Stimulated activated CD8-positive, alpha-beta memory T cell treated with anti-CD3 and anti-CD28 coated beads, Interleukin-12 subunit alpha, Interleukin-12 subunit beta, amount 100 ng/mL, for 1 hour (primary cell): ENCODE measurements at regions not wholly inside any gene's neighbourhood (a gene's known extent, or its start where the extent isn't known, plus 50 kb on each side); places are given as distances from the start of the nearest gene placed in this dataset.

ENCODE experiments used
- DNase-seq: peaks from one replicate; pipeline ENCODE4 v3.0.0-alpha.2; 2020; ENCODE audit warnings: low read depth

DNA sequence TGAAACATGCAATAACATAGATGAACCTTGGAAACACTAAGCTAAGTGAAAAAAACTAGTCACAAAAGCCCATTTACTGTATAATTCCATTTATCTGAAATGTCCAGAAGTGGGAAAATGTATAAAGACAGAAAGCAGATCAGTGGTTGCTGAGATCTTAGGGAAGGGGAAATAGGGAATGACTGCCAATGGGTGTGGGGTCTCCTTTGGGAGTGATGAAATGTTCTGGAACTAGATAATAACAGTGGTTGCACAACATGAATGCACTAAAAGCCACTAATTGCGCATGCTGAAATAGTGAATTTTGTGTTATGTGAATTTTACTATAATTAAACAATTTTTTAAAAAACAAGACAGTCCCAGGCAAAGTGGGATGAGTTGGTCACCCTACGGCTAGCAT is 472.8 kb downstream of the CCDC171 start:
- no peak for DNase-seq

DNA sequence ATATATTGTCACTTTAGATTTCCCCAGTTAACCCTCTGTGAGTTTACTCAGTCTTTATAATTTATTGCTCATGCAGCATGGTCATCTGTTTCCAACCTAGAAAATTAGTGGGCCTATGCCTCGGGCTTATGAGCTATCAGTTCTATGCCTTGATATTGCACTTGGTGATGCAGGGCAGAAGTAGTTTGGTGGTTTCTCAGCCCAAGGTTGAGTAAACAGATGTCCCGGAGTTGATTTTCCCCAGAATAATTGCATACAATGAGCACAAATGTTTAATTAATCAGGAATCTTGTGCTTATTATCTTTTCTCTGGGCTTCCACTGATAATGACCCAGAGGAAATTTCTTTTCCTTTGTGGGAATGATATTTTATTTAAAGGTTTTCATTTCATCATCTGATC is 474.0 kb downstream of the CCDC171 start:
- no peak for DNase-seq

DNA sequence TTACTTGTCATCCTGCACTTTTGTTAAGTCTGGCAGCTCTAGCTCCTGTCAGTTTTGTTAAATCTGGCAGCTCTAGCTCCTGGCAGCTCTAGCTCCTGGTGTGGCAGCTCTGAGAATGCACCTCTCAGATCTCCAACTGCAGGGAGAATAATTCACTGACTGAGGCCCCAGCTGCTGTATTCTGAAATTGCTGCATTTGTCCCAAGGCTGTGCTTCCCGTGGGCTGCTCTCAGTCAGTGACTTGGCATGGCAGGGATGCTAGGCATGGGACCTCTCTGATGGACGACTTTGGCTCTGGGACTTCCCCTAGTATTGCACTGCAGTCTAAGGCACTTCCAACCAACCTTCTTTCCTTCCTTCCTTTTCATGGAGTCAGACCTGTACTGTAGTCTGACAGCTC is 475.7 kb downstream of the CCDC171 start:
- DNase-seq = no peak

DNA sequence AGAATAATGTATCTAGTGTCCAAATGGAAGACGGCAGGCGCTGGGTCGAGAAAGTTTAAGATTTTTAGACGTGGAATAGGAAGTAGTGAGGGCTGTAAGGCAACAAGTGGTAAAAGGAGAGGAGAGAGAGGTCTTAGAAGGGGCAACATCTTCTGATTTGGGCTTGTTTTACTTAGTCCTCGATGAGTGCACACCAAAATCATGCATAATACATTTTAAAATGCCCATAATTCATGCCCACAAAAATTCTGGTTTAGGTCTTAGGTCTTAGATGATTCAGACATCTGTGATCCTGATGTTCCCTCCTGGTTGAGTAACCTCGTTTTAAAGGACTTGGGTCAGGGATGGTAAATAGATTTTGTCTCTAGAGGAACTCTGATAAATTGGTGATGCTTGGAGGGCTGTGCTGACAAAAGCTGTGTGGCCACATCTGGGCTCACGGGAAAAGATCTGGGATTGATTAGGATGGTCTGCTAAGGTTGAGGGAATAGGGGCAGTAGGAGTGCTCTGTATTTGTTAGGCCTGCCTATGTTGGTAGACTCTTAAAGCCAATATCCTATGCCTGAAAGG is 476.3 kb downstream of the CCDC171 start:
- DNase-seq = no peak

DNA sequence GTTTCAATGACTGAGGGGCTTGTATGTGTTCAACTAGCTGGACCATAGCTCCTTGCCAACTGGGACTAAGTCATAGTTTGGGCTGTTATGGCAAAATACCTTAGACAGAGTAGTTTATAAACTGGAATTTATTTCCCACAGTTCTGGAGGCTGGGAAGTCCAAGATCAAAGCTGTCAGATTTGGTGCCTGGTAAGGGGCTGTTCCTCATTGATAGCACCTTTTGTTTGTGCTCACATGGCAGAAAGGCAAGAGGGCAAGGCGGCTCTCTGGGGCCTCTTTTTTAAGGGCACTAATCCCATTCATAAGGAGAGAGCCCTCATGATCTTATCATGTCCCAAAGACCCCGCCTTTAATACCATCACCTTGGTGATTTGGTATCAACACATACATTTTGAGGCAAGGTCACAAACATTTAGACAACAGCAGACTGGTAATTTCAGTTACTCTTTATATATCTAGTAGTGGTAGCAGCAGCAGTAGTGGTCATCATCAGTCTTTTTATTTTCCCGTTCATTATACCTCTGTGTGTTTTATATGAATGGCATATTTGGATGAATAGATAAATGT is 477.0 kb downstream of the CCDC171 start:
- no peak for DNase-seq

DNA sequence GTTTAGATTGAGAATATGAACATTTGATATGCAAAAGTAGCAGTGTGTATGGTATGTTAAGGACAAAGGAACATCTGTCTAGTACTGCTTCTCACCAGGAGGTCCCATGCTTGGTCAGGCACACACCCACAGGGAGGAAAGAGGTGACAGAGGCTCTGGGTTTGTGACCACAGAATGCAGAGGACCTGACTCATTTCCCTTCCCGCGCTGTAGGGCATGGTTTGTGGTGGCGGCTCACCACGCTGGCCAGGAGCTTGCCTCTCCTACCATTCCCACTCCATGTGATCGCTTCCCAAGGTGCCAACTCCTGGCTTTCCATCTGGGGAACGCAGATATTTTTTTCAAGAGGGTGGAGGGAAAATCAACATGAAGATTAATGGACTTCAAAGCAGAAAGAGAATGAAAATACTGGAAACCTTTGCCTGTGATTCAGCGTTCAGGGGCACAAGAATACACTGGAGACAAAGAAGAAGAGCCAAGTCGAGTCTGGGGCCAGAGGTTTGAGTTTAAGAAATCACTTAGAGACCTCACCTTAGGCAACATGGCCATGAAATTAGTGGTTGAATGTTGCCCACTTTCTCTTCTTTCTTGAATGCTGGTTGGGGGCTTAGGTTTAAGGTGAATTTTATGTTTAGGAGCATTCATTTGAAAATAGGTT is 477.8 kb downstream of the CCDC171 start:
- DNase-seq = no peak

DNA sequence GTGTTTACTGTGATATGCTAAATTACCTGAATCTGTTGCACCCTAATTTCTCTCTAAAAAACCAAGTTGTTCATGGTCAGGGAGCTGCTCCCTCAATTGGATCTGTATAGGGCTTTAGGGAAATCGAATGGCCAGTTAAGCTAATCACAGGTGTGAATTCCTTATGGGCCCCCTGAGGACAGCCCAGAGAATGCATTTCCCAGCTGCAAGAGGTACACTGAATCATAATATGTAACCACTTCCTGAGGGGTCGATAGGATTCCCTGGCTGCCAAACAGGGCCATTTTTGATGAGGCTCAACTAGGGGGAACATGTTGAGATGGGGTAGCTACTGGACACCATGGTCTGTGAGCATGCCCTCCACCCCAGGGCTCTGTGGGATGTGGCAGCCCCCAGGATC is 478.6 kb downstream of the CCDC171 start:
- DNase-seq = no peak

DNA sequence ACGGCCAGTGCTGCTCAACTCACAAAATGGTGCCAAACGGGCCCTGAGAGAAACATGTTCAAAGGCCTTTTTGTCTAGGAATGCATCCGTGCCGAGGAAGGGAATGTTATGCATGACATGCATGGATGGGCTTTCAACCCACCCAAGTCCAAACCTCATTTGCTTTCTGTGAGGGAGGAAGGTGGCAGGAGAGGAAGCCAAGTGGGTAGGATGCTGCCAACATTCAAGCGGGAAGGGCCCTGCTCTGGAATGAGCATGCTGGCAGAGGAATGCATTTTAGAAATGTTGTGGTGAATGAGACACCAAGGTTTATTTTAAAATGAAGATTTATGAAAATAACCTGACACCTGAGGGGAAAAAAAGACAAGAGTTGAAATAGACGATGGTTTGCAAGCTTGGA is 479.1 kb downstream of the CCDC171 start:
- DNase-seq = no peak

DNA sequence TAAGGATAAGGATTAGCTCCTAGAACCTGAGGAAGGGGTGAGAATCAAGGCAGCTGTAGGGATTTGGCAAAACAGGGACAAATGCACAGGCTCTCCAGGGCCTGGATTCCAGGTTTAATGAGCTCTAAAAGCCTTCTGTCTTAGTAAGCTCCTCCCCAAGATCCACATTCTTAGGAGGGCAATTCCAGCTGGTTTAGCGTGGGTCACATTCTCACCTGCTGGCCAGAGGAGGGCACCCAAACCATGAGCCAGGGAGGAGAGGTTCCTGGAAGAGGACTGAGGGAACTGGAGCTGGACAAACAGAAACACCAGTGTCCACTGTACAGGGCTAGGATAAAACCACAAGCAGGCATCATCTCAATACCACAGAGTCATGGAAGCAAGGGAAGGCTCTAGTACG is 480.0 kb downstream of the CCDC171 start:
- DNase-seq = no peak

DNA sequence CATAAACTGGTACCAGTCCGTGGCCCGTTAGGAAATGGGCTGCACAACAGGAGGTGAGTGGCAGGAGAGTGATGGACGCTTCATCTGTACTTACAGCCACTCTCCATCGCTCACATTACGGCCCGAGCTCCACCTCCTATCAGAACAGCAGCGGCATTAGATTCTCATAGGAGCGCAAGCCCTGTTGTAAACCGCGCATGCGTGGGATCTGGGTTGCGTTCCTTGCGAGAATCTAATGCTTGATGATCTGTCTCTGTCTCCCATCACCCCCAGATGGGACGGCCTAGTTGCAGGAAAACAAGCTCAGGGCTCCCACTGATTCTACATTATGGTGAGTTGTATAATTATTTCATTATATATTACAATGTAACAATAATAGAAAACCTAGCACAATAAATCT is 480.4 kb downstream of the CCDC171 start:
- no peak for DNase-seq

DNA sequence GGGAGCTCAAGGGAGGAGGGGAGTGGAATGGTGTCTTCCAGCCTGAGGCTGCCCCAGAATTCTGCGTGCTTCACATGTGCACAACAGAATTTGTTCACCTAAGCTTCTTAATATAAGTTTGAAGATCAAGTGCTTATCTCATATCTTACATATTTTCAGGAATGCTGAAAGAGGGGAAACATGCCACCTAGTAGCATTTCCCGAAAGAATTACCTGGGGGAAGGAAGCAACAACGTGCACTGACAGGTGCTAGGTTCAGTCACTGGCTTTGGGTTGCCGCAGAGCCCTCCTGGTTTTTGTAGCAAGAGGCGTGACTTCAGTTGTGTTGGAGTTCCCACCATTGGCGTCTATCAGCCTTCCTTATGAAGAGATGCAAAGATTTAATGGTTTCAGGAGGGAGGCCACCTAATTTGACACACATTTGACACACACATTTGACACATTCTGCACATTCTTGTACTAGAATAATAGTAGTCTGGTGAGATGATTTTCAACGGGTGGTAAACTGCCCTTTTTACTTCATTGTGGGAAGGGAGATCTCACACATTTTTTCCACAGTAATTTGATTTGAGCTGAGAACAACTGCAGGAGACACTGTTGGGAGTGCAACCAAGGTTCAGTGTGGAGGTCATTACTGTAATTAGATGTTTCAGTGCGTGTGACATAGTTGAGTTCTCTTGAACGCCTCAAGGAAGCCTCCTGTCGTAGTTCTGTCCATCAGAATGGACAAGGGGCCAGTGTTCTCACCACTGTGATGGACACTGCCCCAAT is 481.3 kb downstream of the CCDC171 start:
- no peak for DNase-seq

DNA sequence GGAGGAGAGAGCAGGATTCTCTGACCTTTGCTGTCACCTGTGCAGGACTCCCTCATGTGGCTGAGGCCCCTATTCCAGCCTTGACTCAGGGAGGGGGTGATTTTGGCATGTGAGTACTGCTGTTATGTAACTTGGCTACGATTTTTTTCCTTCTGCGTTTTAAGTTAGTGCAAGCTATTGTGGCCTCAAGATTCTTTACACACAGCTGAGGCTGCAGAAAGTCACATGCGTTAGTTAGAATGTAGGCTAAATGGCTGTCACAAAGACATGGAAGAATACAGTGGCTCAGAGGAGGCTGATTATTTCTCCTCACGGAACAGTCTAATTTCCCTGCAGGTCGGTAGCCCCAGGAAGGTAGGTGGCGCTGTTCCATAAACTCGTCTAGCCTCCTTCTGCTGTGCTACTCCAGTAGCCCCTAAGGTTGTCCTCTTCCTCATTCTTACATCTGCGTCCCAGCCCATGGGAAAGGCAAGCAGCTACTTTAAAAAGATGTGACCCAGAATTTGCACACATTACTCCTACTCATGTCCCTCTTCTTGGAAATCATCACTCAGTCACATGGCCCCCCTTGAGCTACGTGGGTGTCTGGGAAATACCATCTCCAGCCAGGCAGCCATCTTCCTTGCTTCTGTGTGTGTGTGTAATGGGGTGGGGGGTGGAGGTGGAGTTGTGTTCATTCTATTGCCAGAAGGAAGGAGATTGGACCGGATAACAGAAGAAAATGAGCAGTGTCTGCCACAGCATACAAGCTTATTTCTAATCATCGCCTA is 486.6 kb downstream of the CCDC171 start:
- no peak for DNase-seq

DNA sequence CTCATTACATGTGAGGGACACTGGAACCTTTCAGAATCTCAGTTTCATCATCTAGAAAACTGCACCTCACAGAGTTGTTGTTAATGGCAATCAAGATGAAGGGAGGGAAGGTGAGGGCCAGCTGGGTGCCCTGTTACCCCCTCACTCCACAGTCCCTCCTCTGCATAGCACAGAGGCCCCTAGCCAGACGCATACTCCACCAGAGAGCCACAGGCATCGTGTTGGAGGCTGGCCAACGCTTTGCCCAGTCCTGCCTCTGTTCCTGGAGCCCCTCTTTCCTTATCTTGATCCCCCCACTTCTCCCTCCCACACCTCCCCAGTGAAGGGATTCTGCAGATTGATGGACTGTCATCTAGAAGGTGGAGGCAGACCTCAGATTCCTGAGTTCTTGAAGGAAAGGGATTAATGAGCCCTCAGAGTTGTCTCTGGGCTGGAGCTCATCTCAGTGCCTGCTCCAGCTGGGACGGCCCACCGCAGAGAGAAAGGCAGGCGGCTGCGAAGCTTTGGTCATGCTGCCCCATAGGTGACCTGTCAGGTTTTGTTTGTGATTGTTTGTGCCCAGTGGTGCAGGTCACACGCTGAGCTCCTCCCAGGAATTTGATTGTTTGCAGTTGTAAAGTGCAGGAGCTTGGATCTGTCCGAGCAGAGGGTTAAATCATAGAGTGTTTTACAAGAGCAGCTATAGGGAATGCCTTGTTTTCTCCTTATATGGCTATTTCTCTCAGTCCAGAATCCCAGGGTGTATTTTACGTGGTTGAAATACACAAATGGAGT is 487.3 kb downstream of the CCDC171 start:
- no peak for DNase-seq

DNA sequence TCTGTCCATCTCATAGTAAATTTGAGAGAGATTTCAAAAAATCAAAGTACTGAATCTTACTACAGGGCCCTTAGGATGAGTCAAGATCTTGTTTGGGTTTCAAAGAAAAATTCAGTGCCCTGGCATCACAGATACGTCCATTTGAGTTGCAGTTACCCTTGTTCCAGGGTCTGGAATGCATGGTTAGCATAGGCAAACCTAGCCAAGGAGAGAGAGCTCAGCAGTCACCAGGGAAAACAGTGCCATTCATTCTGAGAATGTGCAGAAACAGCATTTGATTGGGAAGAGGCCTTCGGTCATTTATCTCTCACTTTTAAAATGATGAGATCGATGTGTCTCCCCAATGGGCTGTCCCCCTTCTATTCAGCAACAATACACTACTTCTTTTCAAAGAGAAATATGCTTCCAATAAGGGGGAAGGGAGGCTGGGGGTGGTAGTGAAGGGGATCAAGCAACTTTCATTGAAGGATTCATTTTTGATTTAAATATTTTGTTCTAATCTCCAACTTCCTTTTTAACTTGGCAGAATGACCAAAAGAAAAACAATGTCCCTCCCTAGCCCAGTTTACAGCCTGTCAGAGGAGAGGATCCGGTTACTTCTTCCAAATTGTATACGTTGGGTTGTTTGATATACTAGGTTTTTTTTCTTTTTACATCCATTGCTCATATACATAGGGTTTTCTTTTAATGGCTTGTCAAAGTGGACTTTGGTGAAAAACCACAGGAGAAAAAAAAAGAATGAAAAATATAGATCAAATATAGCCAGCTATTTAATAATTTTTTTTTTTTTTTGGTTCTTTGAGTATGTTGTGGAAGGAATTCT is 491.1 kb downstream of the CCDC171 start:
- no peak for DNase-seq

DNA sequence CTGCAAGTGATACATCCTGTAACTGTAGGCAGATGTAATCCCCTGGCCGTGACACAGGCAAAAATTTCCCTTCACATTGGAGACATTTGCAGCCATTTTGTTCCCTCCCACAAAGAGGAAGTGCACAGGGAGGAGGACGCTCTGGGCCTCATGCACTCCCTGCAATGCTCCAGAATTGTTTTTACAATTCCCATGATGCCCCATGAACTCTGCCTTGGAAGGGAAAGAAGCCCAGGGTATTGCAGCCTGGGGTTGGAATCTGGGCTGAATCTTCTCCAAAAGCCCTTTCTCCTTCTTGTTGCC is 491.7 kb downstream of the CCDC171 start:
- DNase-seq = no peak

DNA sequence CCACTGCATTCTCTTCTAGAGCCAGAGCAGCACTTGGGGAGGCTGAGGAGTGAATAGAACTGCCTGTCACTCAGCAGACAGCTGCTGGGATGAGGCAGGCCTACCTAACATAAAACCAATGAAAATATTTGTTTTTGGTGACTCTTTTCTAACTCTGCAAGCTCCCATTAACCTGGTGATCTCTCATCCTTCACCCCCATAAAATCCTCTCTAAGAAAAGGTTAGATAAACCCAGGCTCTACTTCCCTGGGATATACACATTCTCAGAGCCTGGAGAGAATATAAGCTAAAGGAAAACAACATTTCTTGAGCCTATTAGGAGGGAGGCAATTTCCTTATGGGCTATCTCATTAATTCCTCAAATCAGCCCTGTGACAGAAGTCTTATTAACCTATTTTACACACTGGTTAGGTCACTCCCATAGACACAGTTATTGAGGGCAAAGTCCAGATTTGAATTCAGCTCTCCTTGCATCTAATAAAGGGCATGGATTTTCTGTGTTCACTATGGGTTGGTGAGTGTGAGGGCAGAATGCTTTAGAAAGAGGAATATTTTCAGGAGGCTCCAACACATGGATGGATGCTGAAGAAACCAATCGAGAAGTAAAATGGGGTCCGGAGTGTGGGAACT is 492.9 kb downstream of the CCDC171 start:
- DNase-seq = no peak

DNA sequence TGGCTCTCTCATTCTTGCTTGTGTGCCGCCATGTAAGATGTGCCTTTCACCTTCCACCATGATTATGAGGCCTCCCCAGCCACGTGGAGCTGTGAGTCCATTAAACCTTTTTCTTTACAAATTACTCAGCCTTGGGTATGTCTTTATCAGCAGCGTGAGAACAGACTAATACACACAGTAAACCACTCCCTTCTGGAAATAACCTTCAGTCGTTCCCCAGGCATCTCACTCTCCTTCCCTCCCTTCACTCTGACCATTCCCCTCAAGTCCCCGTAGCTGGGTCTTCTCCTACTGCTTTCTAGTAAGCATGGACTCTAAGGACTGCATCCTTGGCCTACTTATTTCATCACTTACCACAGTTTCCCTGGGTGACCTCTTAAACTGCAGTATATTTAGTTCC is 493.9 kb downstream of the CCDC171 start:
- no peak for DNase-seq

DNA sequence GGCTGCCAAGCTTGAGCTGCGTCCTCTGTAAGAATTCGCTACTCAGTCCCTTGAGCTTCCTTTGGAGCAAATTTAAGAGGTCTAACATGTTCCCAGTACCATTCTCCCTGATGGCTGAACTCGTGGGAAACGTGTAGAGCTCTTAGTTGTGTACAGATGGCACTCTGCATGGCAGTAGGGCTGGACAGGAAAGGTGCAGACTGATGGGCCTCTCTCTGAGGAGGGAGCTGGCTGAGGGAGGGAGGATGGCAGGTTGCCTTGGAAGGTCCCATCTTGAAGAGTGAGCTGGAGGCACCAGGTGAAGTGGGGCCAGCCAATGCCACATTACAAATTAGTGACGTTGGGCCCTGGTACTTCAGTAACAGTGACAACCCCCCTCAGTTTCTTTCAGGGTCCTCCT is 495.3 kb downstream of the CCDC171 start:
- DNase-seq = no peak

DNA sequence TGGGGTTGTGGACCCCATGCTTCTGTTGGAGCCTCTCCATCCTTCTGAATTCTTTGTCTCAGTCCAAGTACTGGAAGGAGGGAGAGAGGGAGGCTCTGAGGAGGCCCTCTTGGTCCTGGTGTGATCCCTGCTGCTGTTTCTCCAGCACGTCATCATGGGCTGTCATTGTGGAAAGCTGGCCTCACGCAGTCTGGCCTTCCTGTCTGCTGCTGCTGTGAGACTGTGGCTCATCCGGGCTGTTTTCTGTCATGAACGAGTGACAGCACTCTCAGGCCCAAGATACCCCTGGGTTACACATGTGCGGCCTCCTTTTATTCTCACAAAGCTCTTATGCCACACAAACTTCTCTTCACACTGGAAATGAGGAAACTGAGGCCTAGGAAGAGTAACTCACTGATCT is 499.3 kb downstream of the CCDC171 start:
- DNase-seq = no peak

DNA sequence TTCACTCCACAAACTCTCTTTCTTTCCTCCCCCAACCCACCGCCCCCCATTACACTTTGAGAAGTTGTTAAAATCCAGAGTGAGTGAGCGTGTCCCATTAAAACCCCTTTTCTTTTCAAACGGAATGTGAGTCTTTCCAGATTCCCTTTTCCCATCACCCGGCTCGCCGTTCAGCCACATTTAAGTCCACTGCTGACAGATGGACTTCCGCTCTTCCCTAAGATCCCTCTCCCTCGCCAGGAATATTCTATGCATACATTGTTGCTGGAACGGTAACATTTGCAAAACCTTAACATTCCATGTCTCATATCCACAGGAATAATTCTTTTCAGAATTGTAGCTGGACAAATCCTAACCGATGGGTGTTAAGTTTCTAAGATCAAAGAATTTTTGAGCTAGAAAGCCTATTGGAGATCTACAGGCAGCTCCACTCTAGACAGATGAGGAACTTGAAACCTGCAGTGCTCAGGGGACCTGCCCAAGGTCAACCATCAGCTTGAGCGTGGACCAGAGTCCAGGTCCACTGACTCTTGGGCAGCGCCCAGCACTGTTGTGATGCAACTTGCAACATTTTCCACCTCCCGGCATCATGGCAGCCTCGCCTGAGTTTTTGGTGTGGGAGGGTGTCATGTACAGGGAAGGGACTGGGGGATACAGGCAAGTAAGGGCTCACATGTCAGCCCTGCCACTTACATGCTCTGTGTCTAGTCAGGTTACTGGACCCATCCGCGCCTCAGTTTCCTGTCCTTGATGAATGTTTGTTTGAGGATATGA is 500.1 kb downstream of the CCDC171 start:
- DNase-seq = no peak
